ENCODE measurements at regions not wholly inside any gene's neighbourhood (a gene's known extent, or its start where the extent isn't known, plus 50 kb on each side); places are given as distances from the start of the nearest gene placed in this dataset.

- DNase-seq (ENCODE audit: low spot score): no peak
Observed at GRCh38 chr5:4229414-4230292, 634.0 kb downstream of the IRX1 start.

GRCh38 chr5:4230471-4230785 lies 634.8 kb downstream of the IRX1 start:
- no peak for DNase-seq (ENCODE audit: low spot score)

- no peak for DNase-seq (ENCODE audit: low spot score)
Observed at GRCh38 chr5:4230786-4231641, 635.4 kb downstream of the IRX1 start.

GRCh38 chr5:4232084-4232483 lies 636.5 kb downstream of the IRX1 start:
- DNase-seq (ENCODE audit: low spot score): no peak

- no peak for DNase-seq (ENCODE audit: low spot score)
Observed at GRCh38 chr5:4233671-4234070, 638.0 kb downstream of the IRX1 start.

- DNase-seq (ENCODE audit: low spot score): no peak
Observed at GRCh38 chr5:4243479-4244264, 648.0 kb downstream of the IRX1 start.

GRCh38 chr5:4244306-4244705 lies 648.7 kb downstream of the IRX1 start:
- DNase-seq (ENCODE audit: low spot score): no peak

GRCh38 chr5:4245076-4245475 lies 649.4 kb downstream of the IRX1 start:
- no peak for DNase-seq (ENCODE audit: low spot score)

- DNase-seq (ENCODE audit: low spot score): no peak
Observed at GRCh38 chr5:4245511-4245910, 649.9 kb downstream of the IRX1 start.

GRCh38 chr5:4246447-4246846 lies 650.8 kb downstream of the IRX1 start:
- no peak for DNase-seq (ENCODE audit: low spot score)

- no peak for DNase-seq (ENCODE audit: low spot score)
Observed at GRCh38 chr5:4250254-4250653, 654.6 kb downstream of the IRX1 start.

- no peak for DNase-seq (ENCODE audit: low spot score)
Observed at GRCh38 chr5:4252385-4252784, 656.8 kb downstream of the IRX1 start.

- no peak for DNase-seq (ENCODE audit: low spot score)
Observed at GRCh38 chr5:4254736-4255135, 659.1 kb downstream of the IRX1 start.

- no peak for DNase-seq (ENCODE audit: low spot score)
Observed at GRCh38 chr5:4255441-4255840, 659.8 kb downstream of the IRX1 start.

GRCh38 chr5:4258170-4258569 lies 662.5 kb downstream of the IRX1 start:
- no peak for DNase-seq (ENCODE audit: low spot score)

- DNase-seq (ENCODE audit: low spot score): no peak
Observed at GRCh38 chr5:4271193-4271592, 675.6 kb downstream of the IRX1 start.

- no peak for DNase-seq (ENCODE audit: low spot score)
Observed at GRCh38 chr5:4275232-4275631, 679.6 kb downstream of the IRX1 start.

- DNase-seq (ENCODE audit: low spot score): peak; percentile 21
Observed at GRCh38 chr5:4294878-4295277, 699.2 kb downstream of the IRX1 start.

GRCh38 chr5:4295663-4296339 lies 700.2 kb downstream of the IRX1 start:
- peak; percentile 63 for DNase-seq (ENCODE audit: low spot score)

GRCh38 chr5:4306057-4306456 lies 710.4 kb downstream of the IRX1 start:
- no peak for DNase-seq (ENCODE audit: low spot score)

- DNase-seq (ENCODE audit: low spot score): no peak
Observed at GRCh38 chr5:4309026-4309425, 713.4 kb downstream of the IRX1 start.

- DNase-seq (ENCODE audit: low spot score): no peak
Observed at GRCh38 chr5:4313138-4313537, 717.5 kb downstream of the IRX1 start.

All from D341Med (cell line).